NCI-H2107 treated with DMSO at 0.1 percent for 48 hours (cell line): ENCODE measurements at regions not wholly inside any gene's neighbourhood (a gene's known extent, or its start where the extent isn't known, plus 50 kb on each side); places are given as distances from the start of the nearest gene placed in this dataset.
"Not testable (repeated sequence)": the region's sequence is repeated elsewhere in the genome, so short reads cannot be mapped to it uniquely, and the experiment has no call there.

Experiments used
- DNase-seq: peaks from one replicate; lab custom pipeline; 2025; ENCODE audit not compliant: unreplicated experiment; lab: John Stamatoyannopoulos, UW

DNA sequence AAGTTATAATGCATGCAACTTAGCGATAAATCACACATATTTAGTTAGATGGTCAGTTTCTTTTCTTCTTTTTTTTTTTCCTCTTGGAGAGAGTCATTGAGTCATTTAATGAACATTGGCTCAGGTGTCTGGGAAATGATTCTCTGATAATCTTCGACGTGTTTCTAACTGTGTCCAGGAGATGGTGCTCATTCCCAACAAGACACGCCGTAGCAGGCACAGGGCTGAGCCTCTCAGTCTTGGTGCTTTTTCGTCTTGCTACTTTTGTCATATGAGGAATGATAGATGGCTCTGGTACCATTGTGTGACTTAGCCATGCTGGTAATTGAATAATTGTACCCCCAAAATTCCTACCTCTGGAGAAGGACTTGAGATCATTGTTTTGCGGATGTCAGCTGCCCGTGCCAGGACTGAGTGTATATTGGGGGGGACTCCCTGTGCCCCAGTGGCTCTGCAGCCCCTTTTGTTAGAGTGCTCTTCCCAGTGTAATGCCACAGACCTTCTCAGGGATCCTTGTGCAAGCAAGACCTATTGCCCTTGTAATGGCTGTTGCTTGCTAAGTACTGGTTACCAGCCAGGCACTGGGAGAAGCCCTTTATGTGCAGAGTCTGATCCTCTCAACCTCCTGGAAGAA, 107.6 kb upstream of the CYRIA start:
- peak; percentile 1 for DNase-seq

DNA sequence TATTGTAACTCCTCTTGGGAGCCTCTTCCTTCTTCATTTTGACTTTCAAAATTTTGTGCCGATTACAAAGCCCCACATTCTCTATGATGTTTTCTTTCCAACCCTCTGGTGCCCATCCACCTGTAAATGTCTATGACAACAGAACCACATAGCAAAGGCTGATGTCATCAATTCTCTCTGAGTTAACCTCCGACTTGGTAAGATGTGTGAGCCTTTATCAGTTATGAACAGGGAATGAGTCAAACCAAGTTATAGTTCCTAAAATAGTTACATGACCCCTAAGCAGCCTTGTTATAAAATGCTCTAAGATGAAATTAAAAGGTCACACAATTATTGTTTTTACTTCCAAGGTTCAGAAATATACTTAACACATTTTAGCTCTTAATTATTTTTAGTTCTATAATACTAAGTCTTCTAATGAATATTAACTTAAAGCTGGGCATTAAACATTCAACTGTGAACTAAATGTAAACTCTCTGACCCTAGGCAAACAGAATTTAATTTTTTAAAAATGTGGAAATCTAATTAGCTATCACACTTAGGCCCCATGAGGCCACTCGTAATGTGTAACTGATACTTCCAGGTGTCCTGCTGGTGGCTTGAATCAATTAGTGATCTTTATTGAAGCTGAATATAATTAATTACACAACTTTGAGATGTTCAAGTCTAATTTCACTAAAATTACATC, 102.3 kb upstream of the CYRIA start:
- DNase-seq = no peak

DNA sequence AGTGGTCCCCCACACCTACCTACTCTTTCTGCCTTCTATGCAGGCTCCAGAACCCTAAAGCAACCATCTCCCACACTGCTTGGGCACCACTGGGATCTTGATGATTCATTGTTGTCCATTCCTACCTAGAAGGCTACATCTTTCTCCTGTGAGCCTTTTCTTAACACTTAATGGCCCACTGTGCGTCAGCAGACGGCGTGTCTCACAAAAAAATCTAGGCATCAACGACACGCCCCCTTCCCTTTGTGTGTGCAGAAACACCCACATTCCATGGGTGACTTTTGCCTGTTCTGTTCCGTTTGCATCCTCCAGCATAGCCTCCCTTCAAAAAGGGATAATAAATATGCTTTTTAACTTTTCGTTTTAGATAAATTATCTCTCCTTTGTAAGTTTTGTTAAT, 99.7 kb upstream of the CYRIA start:
- DNase-seq = no peak

DNA sequence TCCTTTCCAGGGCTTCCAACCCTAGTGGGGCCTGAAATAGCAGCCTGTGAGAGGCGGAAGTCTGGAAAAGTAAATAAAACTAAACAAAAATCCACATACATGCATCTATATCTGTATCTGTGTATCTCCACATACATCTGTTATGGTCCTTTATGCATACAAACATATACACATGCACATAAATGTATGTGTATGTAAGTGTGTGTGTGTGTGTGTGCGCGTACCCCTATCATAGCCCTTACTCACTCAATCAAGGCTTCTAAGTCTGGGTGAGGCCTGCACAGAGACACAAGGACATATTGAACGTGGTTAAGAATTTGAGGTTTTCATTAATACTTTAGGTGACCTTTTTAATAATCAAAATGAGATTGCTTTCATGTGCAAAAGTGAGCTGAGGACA, 98.9 kb upstream of the CYRIA start:
- no peak for DNase-seq

DNA sequence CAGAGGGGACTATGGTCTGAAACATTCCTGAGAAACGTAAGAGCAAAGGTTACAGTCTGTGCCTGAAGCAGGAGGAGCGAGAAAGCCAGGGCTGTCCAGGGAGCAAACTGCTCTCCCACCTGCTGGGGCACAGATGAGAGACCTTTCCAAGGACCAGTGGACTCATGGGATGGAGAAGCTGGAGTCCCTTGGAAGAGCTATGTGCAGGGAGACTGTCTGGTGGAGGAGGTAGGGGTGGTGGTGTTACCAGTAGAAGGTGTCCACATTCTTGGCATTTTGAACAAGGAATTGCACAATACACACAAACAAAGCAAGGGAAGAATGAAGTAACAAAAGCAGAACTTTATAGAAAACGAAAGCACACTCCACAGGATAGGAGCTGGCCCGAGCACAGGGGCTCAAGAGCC, 97.9 kb upstream of the CYRIA start:
- no peak for DNase-seq

DNA sequence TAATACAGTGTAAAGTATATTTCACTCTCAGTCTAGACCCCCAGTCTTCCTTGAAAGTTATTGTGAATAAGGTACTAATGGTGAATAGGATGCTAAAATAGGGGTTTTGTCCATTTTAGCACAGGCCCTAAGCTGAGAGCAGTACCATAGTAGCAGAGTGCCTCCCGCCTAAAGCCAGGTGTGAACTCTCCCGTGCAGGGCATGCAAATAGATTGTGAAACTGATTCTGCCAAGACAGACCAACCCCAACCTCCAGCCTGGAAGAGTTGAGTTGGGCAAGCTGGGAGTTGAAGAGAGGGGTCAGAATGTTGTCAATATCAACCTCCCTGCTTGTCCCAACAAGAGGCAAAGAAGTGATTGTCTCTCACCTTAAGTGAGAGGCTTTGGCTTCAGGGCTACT, 97.4 kb upstream of the CYRIA start:
- no peak for DNase-seq

DNA sequence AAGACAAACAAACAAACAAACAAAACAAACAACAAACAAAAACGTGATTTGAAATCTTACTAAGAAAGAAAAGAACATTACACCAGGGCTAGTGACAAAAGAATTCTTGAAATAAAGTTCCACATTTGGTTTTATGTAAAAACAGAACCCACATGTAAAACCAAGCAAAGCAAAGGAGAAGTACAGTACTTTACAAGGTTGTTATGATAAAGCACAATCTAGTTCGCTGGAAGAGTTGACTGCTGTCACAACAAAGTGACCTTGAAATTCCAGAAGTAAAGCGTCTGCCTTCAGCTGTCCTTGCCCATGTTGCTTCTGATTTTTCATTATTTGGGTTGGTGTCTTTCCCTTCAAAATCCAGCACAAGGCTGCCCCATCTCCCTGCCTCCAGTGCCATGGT, 94.8 kb upstream of the CYRIA start:
- DNase-seq = no peak

DNA sequence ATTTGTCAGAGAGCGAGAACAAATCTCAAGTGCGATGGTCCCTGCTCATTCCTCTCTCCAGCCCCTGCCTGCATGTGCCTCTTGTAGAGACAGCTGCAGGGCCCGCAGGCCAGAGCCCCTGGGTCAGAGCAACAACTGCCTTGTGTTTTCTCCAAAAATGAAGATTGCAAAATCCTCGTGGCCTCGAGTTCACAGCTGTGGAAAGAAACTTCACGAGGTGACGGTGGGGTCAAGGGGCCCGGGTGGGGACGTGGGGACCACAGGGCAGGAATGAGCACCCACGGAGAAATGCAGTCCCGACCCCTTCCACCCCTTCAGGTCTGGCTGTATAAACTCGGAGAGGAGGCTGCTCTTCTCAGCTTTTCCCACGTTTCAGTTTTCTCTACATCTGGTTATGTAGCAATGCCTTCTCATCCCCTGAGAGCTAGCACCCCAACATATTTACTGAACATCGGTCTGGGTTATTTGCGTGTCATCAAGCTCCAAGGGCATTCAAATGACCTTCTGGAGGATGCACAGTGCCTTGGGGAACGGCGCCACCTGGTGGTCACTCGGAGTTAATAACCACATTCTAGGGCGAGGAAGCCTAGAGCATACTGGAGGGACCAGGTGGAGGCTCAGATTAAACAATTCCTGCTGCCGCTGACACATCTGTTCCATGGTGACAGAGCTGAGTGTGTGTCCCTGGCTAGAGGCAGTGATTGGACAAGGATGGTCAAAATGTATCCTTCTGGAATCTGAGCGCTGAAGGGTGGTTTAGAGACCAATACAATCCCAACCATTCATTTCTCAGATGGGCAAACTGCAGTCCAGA, 91.4 kb upstream of the CYRIA start:
- peak; percentile 3 for DNase-seq

DNA sequence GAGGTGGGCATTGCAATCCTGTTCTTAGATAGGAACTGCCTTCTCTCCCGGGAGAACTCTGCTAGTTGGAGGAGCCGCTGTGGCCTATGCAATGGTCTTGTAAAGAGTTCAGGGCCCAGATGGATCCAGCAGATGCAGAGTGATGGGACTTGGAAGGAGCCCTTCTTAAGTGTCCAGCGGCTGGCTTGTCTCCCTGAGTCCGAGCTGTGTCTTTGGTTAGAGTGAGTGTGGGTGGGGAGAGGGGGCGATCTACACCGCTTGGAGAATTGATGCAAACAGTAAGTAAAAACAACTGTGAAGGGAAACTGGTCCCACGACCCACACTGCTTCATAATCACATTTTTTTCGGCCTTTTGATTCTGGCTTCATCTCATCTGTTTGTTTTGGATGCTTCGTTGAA, 89.8 kb upstream of the CYRIA start:
- DNase-seq = no peak

DNA sequence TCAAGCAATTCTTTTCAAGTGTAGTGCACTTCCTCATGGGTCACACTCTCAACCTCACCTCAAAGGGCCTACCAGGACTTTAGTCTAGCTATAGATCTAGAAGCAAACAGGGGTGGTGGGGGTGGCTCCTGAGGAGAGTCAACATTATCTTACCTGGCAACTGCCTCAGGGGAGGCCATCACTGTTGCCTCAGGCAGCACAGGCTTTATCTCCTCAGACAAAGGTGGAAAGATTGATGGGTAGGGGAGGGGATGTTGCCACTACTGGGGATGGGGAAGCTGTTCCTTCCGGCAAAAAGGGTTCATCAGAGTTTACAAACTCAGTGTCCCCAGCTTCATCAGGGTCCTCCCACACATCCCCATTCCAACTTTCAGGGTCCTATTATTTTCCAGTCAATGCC, 87.4 kb upstream of the CYRIA start:
- not testable (repeated sequence) for DNase-seq

DNA sequence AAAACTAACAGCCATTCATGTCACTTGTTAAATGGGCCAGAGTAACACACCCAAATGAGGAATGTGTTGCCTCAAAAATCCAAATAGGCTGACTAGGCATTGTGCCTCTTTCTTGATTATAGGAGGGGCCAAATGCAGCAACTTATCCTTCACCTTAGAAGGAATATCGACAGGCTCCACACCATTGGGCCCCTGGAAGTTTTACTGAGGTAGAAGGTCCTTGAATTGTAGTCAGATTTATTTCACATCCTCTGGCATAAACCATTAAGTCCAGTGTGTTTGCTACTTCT, 85.2 kb upstream of the CYRIA start:
- DNase-seq = not testable (repeated sequence)

DNA sequence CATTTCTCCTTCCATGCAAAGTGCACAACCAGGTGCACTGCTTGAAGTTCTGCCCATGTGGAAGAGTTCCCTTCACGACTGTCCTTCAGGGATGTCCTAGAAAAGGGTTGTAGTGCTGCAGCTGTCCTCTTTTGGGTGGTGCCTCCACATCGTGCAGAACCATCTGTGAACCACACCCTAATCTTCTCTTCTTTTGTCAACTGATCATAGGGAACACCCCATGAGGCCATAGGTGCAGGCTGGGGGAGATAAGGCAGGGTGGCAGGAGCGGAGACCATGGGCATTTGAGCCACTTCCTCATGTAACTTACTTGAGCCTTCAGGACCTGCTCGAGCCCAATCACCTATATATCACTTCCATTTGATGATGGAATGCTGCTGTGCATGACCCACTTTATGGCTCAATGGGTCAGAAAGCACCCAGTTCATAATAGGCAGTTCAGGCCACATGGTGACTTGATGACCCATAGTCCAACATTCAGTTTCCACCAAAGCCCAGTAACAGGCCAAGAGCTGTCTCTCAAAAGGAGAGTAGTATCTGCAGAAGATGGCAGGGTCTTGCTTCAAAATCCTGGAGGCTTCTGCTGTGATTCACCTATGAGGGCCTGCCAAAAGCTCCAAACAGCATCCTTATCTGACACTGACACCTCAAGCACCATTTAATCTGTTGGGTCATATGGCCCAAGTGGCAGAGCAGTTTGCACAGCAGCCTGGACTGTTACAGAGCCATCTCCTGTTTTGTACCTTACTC, 84.7 kb upstream of the CYRIA start:
- no peak for DNase-seq

DNA sequence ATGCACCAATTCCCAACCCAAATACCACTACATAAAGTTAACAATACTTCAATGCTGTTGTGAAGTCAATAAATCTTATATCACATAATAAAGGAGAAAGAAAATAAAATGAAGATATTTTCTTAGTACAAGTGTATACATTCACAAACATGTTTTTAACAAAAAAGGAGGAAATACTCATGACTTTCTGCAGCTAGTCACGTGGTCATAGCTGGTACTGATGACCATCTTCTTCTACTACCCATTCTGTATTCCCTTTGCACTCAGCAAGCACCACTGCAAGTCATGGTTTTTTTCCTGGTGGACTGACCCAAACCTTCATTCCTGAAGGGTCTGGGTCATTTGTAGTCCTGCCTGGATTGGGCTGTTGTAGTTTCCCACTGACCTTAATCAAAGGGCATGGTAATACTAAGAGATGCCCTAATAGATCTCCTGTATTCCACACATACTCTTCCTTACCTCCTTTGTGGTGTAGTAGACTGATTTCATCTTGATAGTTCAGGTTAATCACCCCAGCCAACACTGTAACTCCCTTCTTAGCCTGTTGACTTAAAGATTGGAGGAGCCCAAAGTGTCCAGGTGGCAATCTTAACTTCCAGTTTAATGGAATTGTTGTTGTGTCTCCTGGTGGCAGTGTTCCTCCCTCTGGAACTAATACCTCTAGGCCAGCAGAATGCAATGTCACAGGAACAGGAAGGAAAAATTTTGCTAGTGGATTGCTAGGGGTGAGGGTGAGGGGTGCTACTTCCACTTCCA, 83.1 kb upstream of the CYRIA start:
- DNase-seq = not testable (repeated sequence)

DNA sequence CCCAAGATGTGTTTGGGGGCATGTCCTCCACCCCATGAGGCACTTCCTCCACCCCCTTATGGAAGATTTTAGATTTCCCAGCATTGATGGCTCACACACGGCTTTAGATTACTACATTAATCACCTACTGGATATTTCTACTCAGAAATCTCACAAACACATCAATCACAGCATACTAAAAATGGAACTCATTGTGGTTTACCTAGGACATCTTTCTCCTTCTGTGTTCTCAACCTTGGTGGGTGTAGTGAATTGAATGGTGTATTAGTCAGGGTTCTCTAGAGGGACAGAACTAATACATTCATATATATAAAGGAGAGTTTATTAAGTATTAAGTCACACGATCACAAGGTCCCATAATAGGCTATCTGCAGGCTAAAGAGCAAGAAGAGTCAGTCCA, 82.1 kb upstream of the CYRIA start:
- no peak for DNase-seq

DNA sequence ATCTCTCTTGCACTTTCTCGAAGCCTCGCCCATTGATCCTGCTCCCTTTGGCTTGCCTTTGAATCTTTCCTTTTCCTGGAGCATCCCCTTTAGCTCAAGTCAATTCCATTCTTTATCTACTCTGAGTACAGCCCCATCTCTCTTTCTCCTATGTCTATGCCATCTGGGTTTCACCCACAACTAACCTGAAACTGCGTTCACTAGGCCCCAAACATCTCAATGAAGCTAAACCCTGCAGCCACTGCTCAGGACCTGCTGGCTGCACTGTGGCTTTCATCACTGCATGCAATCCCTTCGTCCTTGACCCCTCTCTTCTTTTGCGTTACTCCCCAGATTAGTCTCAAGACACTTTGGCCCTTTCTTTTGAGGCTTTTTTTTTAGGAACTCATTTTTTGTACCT, 81.6 kb upstream of the CYRIA start:
- no peak for DNase-seq

DNA sequence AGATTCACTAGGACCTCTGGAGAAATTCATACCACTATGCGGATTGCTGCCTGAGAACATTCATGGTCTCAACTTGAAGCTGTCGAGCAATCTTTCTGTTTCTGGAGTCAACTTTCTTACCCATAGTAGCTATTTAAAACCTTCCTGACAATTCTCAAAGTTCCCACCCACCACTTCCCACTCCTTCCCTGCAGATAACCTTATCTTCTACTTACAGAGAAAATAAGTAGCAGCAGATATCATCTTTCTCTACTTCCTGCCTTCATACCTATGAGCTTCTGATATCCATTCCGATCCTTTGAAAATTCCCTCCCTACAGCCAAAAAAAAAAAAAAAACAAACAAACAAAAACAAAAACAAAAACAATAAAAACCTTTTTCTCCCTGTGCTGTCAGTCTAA, 81.2 kb upstream of the CYRIA start:
- DNase-seq = no peak

DNA sequence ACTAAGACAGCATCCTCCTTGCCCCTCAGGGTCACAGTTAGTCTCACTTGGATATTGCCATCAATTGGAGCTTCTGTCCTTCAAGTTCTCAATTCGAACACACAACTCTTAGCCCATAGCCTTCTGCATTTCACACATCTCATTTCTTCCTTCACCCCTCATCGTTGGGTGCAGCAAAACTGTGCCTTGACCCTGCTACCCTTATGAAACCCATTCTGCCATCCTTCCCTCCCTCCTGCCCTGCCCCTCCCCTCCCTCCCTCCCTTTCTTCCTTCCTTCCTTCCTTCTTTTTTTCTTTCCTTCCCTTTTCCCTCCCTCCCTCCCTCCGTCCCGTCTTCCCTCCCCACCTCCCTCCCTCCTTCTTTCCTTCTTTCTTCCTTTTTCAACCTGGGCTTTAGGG, 80.7 kb upstream of the CYRIA start:
- DNase-seq = no peak

DNA sequence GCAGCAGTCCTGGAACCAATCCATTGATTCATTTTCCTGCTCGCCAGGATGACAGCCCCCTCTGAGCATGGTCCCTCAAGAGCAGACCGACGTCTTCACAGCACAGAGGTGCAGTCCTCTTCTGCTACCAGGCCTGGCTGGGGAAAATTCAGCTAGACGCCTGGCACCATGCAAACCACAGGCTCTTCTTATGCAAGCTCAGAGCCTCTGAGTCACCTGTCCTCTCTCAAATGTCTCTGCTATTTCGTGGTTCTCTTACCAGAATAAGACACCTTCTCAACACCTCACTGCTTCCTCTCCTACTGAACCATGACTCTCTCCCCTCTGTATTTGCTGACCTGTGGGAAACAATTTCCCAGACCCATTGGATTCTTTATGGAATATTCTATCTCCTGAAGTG, 79.8 kb upstream of the CYRIA start:
- DNase-seq = no peak

DNA sequence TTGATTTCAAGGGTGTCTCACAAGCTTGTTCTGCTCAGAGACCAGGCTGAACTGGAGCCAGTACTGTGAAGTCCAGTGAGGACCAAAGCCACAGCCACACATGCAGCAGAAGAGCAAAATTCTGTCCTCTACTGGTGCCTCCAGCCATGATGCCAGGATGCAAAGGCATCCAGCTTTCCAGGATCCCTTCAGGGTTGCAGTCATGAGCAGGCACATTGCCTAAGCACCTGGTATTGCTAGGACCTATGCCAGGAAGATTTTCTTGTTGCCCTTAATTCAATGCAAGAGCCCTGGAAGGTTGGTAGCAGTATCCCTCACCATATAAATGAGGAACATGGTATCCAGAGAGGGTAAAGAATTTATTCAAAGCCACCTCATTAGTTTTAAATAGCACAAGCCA, 78.9 kb upstream of the CYRIA start:
- DNase-seq = no peak

DNA sequence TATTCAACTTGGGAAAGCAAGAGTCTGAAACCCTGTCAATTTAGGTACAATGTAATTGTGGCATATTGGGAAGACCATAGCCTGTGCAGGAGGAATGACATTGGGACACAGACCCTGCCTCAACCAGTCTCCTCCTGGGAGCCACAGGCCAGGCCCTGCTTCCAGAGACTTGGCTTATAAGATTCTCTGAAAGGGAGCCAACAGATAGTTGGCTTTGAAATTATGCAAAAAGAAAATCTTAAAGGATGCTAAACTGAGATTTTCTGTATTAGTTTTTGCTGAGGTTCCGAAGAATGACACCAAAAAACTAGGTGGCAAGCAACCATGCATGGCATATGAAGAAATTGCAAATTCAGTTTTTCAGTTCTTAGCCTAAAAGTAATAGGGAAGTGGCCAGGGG, 76.4 kb upstream of the CYRIA start:
- no peak for DNase-seq

DNA sequence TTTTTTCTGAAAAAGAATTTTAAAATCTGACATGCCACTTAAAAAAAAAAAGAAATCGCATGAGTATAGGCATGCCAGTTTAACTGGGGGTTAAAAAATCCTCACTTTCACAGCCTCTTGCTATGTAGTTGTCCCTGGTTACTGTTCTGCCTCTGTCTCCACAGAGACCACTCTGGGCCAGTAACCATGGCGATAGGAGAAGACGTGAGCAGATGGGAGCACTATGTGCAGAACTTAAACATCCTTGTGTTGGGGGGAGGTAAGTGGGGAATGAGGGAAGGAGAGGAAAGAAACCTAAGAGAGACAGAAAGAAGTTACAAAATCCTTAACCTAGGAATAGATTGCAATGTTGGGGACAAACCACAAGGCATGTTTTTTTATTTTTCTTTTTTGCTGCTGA, 75.9 kb upstream of the CYRIA start:
- DNase-seq = no peak
